HEK293 (cell line): ENCODE measurements at regions not wholly inside any gene's neighbourhood (a gene's known extent, or its start where the extent isn't known, plus 50 kb on each side); places are given as distances from the start of the nearest gene placed in this dataset.

ENCODE experiments used
- BCL11B ChIP-seq: fragments of 450-650 bp; formaldehyde crosslinking; IDR thresholded peaks from 2 replicates; pipeline ENCODE4 v1.5.1; 2016; ENCODE audit warnings: low read depth, missing biosample characterization, missing genetic modification characterization
- CTCF ChIP-seq: fragments of 450-650 bp; formaldehyde crosslinking; IDR thresholded peaks from 2 replicates; pipeline ENCODE4 v1.5.1; 2016; ENCODE audit warnings: missing biosample characterization, missing genetic modification characterization
- MEIS1 ChIP-seq: sonication (generic); formaldehyde crosslinking; IDR thresholded peaks from 2 replicates; pipeline ENCODE4 v1.8.1; 2022; ENCODE audit warnings: missing genetic modification reagents, mild to moderate bottlenecking, borderline replicate concordance
- OSR2 ChIP-seq: fragments of 450-650 bp; formaldehyde crosslinking; IDR thresholded peaks from 2 replicates; pipeline ENCODE4 v1.5.1; 2016; ENCODE audit warnings: missing biosample characterization, missing genetic modification characterization
- PRDM10 ChIP-seq: fragments of 450-650 bp; formaldehyde crosslinking; IDR thresholded peaks from 2 replicates; pipeline ENCODE4 v1.5.1; 2016; ENCODE audit warnings: missing biosample characterization, missing genetic modification characterization
- ZNF48 ChIP-seq: fragments of 450-650 bp; formaldehyde crosslinking; IDR thresholded peaks from 2 replicates; pipeline ENCODE4 v1.5.1; 2016; ENCODE audit warnings: missing biosample characterization, missing genetic modification characterization
- ZNF488 ChIP-seq: fragments of 450-650 bp; formaldehyde crosslinking; IDR thresholded peaks from 2 replicates; pipeline ENCODE4 v1.5.1; 2016; ENCODE audit warnings: missing biosample characterization, missing genetic modification characterization

GRCh38 chr11:129557421-129557820, 181.8 kb downstream of the BARX2 start:
- TF ChIP-seq CTCF (no peak), PRDM10 (no peak), BCL11B (tag by site-specific recombination) (no peak), MEIS1 (no peak), OSR2 (tag by site-specific recombination) (no peak), ZNF48 (tag by site-specific recombination) (no peak), ZNF488 (no peak)
